GM19455 (cell line): ENCODE measurements at regions not wholly inside any gene's neighbourhood (a gene's known extent, or its start where the extent isn't known, plus 50 kb on each side); places are given as distances from the start of the nearest gene placed in this dataset.
A peak's percentile ranks its signal among the peaks of the same experiment; 100 is the strongest.
"Not testable (repeated sequence)": the region's sequence is repeated elsewhere in the genome, so short reads cannot be mapped to it uniquely, and the experiment has no call there.

ENCODE experiments used
- ATAC-seq: cut with Tn5 transposase; IDR thresholded peaks from one replicate; pipeline ENCODE4 v1.9.1; 2021; ENCODE audit not compliant: unreplicated experiment

- not testable (repeated sequence) for ATAC-seq
Observed at GRCh38 chr9:62833323-62834200, 1643.7 kb downstream of the SPATA31A7 start.

DNA sequence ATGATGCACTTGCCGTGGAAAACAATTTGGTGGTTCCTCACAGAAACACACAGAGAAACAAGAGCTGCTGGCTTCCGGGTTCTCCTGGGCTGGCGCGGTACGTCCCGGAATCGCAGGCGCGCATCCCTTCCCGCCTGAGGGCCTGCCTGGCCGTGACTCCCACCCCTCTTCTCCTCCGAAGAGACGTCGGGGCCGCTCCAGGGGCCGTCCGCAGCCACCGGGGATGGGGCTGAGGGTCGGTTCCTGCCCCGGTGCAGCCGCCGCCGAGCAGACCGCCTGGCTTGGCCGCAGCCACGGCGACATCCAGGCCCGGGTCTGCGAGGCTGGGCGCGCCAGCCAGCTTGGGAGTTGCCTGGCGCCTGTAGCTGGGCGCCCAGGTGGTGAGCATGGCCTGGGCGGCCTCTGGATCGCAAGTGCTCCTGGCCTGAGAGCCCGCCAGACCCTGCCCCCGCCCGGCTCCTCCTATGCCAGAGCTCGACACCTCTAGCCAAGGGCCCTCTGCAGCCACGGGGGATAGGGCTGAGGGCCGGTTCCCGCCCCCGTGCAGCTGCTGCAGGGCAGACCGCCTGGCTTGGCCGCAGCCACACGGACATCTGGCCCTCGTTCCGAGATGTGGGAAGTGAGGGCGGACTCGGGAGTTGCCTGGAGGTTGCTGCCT is 1647.5 kb downstream of the SPATA31A7 start:
- ATAC-seq, result peak; percentile 14

DNA sequence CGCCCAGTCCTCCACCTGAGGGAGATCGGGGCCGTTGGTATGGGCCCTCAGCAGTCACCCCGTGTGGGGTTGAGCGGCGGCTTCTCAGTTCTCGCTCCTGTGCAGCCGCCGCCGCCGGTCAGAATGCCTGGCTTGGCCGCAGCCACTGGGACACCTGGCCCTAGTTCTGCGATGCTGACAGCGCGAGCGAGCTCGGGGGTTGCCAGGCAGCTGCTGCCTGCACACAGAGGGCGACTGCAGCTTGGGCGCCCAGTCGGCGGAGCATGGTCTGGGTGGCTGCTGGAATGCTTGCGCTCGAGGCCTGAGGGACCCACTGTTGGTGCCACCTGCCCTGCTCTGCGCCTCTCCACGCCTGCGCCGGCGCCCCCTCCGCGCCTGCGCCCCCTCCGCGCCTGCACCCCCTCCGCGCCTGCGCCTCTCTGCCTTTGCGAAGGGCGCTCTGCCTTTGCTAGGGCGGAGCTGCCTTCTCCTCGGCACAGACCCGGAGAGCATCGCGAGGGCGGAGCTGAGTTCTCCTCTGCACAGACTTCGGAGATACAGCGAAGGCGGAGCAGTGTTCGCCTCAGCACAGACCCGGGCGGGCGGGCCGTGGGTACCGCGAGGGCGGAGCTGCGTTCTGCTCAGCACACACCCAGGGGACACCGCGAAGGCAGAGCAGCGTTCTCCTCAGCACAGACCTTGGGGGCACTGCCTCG is 1648.3 kb downstream of the SPATA31A7 start:
- peak; percentile 100 for ATAC-seq

GRCh38 chr9:62839168-62839567 is 1649.3 kb downstream of the SPATA31A7 start:
- not testable (repeated sequence) for ATAC-seq

GRCh38 chr9:62843145-62843544 is 1653.3 kb downstream of the SPATA31A7 start:
- not testable (repeated sequence) for ATAC-seq

GRCh38 chr9:62843706-62844290 is 1654.0 kb downstream of the SPATA31A7 start:
- ATAC-seq, result not testable (repeated sequence)

- ATAC-seq, result not testable (repeated sequence)
Observed at GRCh38 chr9:62844681-62845185, 1654.9 kb downstream of the SPATA31A7 start.

DNA sequence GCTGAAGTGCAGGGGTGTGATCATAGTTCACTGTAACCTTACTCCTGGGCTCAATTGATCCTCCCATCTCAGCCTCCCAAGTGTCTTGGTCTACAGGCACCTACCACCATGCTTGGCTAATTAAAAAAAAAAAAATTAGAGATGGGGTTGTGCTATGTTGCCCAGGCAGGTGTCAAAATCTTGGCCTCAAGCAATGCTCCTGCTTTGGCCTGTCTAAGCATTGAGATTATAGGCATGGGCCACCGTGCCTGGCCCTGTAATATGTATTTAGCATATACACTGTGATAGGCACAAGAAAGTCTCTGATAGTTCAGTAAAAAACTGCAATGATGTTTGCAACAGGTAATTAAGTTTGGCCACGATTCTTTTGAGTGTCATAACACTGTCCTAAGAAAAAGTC is 1658.4 kb downstream of the SPATA31A7 start:
- not testable (repeated sequence) for ATAC-seq

DNA sequence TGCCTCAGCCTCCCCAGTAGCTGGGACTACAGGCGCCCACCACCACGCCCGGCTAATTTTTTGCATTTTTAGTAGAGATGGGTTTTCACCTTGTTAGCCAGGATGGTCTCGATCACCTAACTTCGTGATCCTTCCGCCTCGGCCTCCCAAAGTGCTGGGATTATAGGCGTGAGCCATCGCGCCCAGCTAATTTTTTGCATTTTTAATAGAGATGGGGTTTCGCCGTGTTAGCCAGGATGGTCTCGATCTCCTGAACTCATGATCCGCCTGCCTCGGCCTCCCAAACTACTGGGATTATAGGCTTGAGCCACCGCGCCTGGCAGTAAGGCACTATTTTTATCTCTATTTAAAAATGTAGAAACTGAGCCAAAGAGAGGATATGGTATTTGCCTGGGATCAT is 1660.2 kb downstream of the SPATA31A7 start:
- not testable (repeated sequence) for ATAC-seq

DNA sequence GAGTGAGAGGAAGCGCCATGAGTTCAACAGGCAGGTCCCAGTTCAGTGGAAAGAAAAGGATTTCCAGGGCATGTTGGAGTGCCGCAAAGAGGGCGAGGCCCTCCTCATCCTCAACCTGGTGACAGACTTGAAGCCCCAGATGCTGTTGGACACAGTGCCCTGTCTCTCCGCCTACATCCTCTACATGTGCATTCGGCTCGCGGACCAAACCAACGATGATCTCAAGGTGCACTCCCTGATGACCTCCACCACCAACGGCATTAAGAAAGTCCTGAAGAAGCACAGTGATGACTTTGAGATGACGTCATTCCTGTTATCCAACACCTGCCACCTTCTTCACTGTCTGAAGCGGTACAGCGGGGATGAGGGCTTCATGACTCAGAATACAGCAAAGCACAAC is 1667.4 kb downstream of the SPATA31A7 start:
- ATAC-seq, result not testable (repeated sequence)

DNA sequence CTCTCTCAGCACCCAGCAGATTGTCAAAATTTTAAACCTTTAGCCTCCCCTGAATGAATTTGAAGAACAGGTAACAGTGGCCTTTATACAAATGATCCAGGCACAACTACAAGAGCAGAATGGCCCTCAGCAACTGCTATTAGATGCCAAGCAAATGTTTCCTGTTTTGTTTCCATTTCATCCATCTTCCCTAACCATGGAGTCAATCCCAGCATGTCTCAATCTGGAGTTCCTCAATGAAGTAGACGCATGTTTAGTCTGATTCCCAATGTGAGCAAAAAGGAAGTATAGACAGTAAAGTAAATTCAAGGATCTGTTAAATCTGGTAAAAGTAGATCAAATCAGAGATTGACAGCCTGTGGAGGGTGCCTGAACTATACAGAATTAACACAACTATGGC is 1668.4 kb downstream of the SPATA31A7 start:
- not testable (repeated sequence) for ATAC-seq

DNA sequence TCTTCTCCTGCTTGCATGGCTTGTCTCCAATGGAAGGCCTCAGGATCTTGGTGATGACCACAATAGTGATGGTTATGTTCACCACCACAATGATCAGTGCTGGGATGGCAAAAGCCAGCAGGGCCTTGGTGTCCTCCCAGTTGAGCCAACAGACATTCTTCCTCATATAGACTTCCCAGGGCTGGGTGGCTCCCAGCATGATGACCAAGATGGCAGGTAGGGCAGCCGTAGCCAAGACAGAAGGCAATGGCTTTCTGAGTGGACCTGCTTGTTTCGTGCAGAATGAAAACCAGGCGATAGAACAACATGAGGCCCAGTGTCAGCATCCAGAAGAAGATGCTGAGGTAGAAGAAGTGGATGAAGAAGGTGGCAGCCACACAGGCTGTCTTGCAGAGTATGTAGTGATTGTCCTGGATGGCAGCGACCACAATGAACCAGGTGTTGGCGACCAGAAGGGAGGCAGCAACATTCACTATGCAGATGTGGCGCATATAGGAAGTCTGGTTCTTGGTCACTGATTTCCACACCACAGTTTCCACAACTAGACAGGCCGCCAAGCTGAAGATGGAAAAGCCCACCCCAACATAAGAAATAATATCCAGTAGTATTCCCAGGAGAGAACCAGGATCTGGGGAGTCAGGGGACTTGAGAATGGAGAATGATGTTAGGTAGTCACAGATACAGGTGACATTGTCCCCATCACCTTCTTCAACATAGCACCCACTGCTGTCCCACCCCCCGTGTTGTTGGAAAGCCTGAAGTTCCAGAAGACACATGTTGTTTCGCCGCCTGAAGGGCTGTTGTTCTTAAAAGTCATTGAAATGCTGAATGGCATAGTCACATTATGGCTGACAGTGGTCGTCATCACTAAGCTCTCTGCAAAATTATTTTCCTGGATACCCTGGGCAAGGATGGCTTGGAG is 1671.4 kb downstream of the SPATA31A7 start:
- not testable (repeated sequence) for ATAC-seq

- ATAC-seq, result not testable (repeated sequence)
Observed at GRCh38 chr9:62862180-62862579, 1672.3 kb downstream of the SPATA31A7 start.

- ATAC-seq, result not testable (repeated sequence)
Observed at GRCh38 chr9:62863319-62863718, 1673.5 kb downstream of the SPATA31A7 start.

- ATAC-seq, result not testable (repeated sequence)
Observed at GRCh38 chr9:62863867-62864266, 1674.0 kb downstream of the SPATA31A7 start.

DNA sequence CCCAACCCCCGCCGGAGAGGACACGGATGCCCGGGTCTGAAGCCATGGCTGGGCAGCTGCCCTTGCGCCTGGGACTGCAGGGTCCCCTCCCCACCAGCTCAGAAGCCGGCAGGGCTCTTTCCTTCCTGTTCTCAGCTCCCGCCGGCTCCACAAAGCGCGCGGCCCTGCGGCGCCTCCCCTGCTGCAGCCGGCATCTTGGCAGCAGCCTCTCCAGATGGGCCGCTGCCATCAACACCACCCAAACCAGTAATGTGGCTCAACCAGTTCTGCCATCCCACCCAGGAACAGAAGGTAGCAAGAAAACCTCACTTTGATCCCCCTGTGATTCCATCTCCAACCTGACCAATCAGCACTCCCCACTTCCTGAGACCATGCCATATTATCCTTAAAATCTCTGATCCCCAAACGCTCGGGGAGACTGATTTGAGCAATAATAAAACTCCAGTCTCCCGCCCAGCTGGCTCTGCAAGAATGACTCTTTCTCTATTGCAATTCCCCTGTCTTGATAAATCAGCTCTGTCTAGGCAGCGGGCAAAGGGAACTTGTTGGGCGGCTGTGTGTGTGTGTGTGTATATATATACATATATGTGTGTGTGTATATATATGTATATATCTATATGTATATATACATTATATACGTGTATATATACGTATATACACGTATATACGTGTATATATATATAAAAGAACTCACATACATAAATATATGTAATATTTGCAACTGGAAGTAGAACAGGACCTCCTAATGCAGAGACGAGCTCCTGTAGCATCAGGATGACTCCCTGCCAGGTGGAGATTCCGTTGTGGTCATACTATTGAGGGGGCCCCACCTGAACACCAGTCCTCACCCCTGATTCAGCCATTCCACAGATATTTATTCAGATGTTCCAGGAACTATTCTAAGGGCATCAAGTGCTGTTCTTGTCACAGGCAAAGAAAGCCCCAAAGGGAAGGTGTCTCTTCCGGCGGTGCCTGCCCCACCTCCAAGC is 1674.9 kb downstream of the SPATA31A7 start:
- not testable (repeated sequence) for ATAC-seq

DNA sequence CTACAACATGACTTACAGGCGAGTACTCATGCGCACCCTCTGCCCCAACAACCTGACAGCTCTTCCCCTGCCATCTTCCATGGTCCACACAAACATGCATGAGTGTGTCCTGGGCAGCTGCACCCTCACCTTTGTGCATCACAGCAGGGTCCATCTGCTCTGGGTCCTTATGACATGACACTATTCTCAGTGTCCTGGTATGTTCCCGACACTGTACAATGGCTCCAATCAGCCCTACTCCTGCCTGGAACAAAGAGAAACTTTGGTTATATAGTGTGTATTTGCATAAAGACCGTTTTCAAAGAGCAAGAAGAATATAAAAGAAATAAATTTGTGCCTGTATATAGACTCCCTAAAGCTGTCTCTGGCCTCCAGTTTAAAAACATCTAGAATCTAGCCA is 1679.2 kb downstream of the SPATA31A7 start:
- not testable (repeated sequence) for ATAC-seq

- ATAC-seq, result not testable (repeated sequence)
Observed at GRCh38 chr9:62871765-62872164, 1681.9 kb downstream of the SPATA31A7 start.

DNA sequence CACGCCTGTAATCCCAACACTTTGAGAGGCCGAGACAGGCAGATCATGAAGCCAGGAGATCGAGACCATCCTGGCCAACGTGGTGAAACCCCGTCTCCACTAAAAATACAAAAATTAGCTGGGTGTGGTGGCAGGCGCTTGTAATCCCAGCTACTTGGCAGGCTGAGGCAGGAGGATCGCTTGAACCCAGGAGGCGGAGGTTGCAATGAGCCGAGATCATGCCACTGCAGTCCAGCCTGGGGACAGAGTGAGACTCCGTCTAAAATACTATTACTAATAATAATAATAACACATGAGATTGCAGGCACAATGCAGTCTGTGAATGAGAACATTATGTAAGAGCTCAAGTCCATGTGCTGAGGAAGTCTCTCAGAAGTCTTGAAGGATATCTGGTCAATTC is 1684.4 kb downstream of the SPATA31A7 start:
- ATAC-seq, result not testable (repeated sequence)
